Gastroesophageal sphincter (tissue), 4 donors: ENCODE measurements at regions not wholly inside any gene's neighbourhood (a gene's known extent, or its start where the extent isn't known, plus 50 kb on each side); places are given as distances from the start of the nearest gene placed in this dataset.

Experiments used
- ATAC-seq: fragments of 150-250 bp; one replicate; pipeline ENCODE4 v1.9.1; 2016; ENCODE audit warnings: mild to moderate bottlenecking, moderate library complexity
- H3K27ac ChIP-seq, 4 donors: fragments of 200-600 bp; sonication (generic) in 3 of 4; 1 replicate in 3 of 4; 2 replicates in 1 of 4; pipeline ENCODE4 v1.5.1; 2016 to 2019
- H3K27me3 ChIP-seq: fragments of 200-600 bp; sonication (generic); one replicate; pipeline ENCODE4 v1.5.1; 2019
- H3K36me3 ChIP-seq, 2 donors: fragments of 200-600 bp; sonication (generic); one replicate each; pipeline ENCODE4 v1.5.1; 2019; ENCODE audit warnings: control low read depth in 1 of 2
- H3K4me1 ChIP-seq, 3 donors: fragments of 200-600 bp; sonication (generic); 1 replicate in 2 of 3; 2 replicates in 1 of 3; pipeline ENCODE4 v1.5.1; 2016 to 2019; ENCODE audit warnings: control low read depth in 2 of 3
- H3K4me3 ChIP-seq, 2 donors: fragments of 200-600 bp; sonication (generic); one replicate each; pipeline ENCODE4 v1.5.1; 2019; ENCODE audit warnings: mild to moderate bottlenecking in 1 of 2, moderate library complexity in 1 of 2
- H3K9me3 ChIP-seq, 3 donors: fragments of 200-600 bp; sonication (generic); one replicate each; pipeline ENCODE4 v1.5.1; 2017 to 2019; ENCODE audit warnings: control low read depth in 2 of 3
- EP300 ChIP-seq: sonication (generic); formaldehyde crosslinking; IDR thresholded peaks from one replicate; pipeline ENCODE4 v1.6.1; 2017; ENCODE audit warnings: antibody characterized with exemption, mild to moderate bottlenecking
- POLR2A ChIP-seq, 2 donors: fragments of 450-650 bp; IDR thresholded peaks; one replicate each; pipeline ENCODE4 v1.6.1; 2017; ENCODE audit warnings: antibody characterized with exemption in 2 of 2, mild to moderate bottlenecking in 2 of 2, moderate library complexity in 1 of 2
- POLR2AphosphoS5 ChIP-seq: sonication (generic); formaldehyde crosslinking; IDR thresholded peaks from one replicate; pipeline ENCODE4 v1.6.1; 2017; ENCODE audit warnings: antibody characterized with exemption
- WGBS, 2 donors: methylation state at CpG; one replicate each; pipeline ENCODE4 v1.1.5; 2018; ENCODE audit warnings: low coverage in 1 of 2; 5-methylcytosine and 5-hydroxymethylcytosine counted together
- TF ChIP-seq, protein P1 (sequence below), 4 experiments: fragments of 200-600 bp in 2 of 4; fragments of 450-650 bp in 2 of 4; sonication (generic) in 1 of 4; IDR thresholded peaks; one replicate each; pipeline ENCODE4 v1.5.1; 2017 to 2019; ENCODE audit warnings: antibody characterized with exemption in 4 of 4, mild to moderate bottlenecking in 2 of 4, moderate library complexity in 2 of 4

DNA sequence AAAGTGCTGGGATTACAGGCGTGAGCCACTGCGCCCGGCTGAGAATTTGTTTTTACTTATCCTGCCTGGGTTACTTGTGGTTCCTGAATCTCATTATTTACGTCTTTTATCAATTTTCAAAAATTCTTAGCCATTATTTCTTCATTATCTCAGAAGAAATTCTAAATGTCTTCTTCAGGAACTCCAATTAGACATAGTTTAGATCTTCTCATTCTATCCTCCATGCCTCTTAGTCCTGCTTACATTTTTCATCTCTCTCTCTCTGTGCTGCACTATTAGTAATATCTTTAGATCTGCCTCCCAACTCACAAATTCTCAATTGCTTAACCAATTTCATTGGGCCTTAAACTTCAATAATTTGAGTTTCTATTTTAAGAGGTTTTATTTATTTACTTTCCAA lies 124.4 kb upstream of the MRPS22 start:
- TF ChIP-seq EP300 = no peak
- ATAC-seq = no peak
- no peaks in the 10 kb centered on the region for H3K9me3 ChIP-seq
- H3K27ac ChIP-seq = no peak overlapping the region
- H3K27me3 ChIP-seq = no peaks in the 10 kb centered on the region
- H3K4me1 ChIP-seq = no peaks in the 10 kb centered on the region
- WGBS, 2 donors = 83 to 95% methylated on average over 1 to 4 of the region's 4 CpGs
- H3K4me3 ChIP-seq = no peak overlapping the region
- H3K36me3 ChIP-seq = no peaks in the 10 kb centered on the region

GRCh38 chr3:139222100-139222657 lies 121.6 kb upstream of the MRPS22 start:
- Histone ChIP-seq H3K9me3 (no peaks in the 10 kb centered on the region), H3K36me3 (no peaks in the 10 kb centered on the region), H3K27me3 (no peaks in the 10 kb centered on the region), H3K27ac (no peak overlapping the region), H3K4me1 (peaks cover 0 to 9% (median 0%) of the 10 kb centered on the region in 3 donors), H3K4me3 (no peak overlapping the region)
- no peak for ATAC-seq
- WGBS, 2 donors = 20% methylated on average over 1 of the region's 8 CpGs; no CpG with 5 or more reads in 1 of the 2 donors
- TF ChIP-seq POLR2AphosphoS5 (no peak), POLR2A (IDR thresholded peaks at IDR 0.05) (no peak), EP300 (no peak)
- TF ChIP-seq, protein P1, sequence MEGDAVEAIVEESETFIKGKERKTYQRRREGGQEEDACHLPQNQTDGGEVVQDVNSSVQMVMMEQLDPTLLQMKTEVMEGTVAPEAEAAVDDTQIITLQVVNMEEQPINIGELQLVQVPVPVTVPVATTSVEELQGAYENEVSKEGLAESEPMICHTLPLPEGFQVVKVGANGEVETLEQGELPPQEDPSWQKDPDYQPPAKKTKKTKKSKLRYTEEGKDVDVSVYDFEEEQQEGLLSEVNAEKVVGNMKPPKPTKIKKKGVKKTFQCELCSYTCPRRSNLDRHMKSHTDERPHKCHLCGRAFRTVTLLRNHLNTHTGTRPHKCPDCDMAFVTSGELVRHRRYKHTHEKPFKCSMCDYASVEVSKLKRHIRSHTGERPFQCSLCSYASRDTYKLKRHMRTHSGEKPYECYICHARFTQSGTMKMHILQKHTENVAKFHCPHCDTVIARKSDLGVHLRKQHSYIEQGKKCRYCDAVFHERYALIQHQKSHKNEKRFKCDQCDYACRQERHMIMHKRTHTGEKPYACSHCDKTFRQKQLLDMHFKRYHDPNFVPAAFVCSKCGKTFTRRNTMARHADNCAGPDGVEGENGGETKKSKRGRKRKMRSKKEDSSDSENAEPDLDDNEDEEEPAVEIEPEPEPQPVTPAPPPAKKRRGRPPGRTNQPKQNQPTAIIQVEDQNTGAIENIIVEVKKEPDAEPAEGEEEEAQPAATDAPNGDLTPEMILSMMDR (IDR thresholded peaks at IDR 0.05) = no peak

DNA sequence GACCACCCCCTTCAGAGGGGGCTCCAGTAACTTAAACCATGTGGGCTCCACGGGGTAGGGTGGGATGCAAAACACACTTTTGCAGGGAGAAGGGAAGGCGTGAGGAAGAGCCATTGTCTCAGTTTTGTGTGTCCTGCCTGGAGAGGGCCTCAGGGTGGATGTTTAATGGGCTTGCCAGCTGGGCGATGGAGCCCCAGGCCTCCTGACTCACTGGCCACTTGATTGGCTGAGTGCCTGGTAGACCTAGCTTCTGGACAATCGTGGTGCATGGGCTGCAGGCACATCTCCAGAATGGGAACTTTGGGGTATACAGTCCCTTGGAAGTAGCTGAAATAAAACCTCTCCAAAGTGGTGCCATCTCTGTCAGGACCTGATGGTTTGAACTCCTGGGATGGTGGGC lies 118.3 kb upstream of the MRPS22 start:
- ATAC-seq = no peak
- Histone ChIP-seq H3K27me3 (no peaks in the 10 kb centered on the region), H3K4me3 (no peak overlapping the region), H3K27ac (no peak overlapping the region), H3K9me3 (no peaks in the 10 kb centered on the region), H3K36me3 (no peaks in the 10 kb centered on the region), H3K4me1 (peaks cover 0 to 10% (median 0%) of the 10 kb centered on the region in 3 donors)
- WGBS, 2 donors = no CpG with 5 or more reads among the region's 4 CpGs
- TF ChIP-seq EP300 (no peak), POLR2A (IDR thresholded peaks at IDR 0.05) (no peak), POLR2AphosphoS5 (no peak)
- TF ChIP-seq, protein P1 (IDR thresholded peaks at IDR 0.05) = no peak

DNA sequence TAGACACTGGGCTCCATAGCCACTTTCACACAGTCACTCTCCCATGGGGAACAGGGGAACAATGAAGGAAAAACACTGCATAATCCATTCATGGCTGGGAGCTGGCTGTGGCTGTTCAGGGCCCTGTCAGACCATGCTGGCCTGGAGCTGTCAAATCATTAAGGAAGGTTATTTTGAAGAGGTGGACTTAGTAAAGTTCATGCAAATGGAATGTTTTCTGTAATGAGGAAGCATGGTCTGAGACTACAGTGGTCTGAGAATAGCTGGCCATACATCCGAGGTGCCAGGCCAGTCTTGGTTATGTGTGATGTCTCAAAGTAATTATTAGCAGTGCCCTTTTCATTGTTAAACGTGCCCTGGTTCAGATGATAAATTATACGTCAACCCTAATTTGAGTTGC lies 117.1 kb upstream of the MRPS22 start:
- Histone ChIP-seq H3K27ac (no peak overlapping the region), H3K27me3 (no peaks in the 10 kb centered on the region), H3K4me1 (peaks cover 0 to 10% (median 0%) of the 10 kb centered on the region in 3 donors), H3K9me3 (no peaks in the 10 kb centered on the region), H3K36me3 (no peaks in the 10 kb centered on the region), H3K4me3 (no peak overlapping the region)
- 29% methylated on average over 2 of the region's 3 CpGs; no CpG with 5 or more reads in 1 of the 2 donors for WGBS, 2 donors
- TF ChIP-seq EP300 (no peak), POLR2A (IDR thresholded peaks at IDR 0.05) (no peak), POLR2AphosphoS5 (no peak)
- TF ChIP-seq, protein P1 (IDR thresholded peaks at IDR 0.05) = no peak
- no peak for ATAC-seq

DNA sequence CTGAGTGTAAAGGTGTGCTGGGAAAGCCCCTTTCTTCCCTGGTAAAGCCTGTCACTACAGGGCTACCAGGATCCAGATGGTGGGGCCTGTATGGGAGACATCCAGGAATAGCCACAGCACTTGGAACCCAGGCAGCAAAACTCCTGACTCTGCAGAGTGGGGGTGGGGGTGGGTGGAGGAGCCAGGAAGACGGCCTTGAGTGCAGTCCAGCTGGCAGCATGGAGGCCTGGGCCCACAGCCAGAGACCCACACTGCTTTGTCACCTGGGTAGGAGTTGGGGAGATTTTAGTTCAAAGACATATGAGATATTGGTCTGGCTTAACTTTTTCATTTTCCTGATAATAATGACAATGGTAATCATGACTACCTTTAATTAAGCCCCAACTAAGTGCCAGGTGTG lies 116.7 kb upstream of the MRPS22 start:
- TF ChIP-seq, protein P1 (IDR thresholded peaks at IDR 0.05) = no peak
- no peak for TF ChIP-seq POLR2AphosphoS5
- TF ChIP-seq EP300 = no peak
- no peak for TF ChIP-seq POLR2A (IDR thresholded peaks at IDR 0.05)
- no peaks in the 10 kb centered on the region for H3K36me3 ChIP-seq
- peaks cover 0 to 10% (median 0%) of the 10 kb centered on the region in 3 donors for H3K4me1 ChIP-seq
- no peak overlapping the region for H3K27ac ChIP-seq
- H3K9me3 ChIP-seq = no peaks in the 10 kb centered on the region
- H3K4me3 ChIP-seq = no peak overlapping the region
- no CpG with 5 or more reads among the region's 1 CpG for WGBS, 2 donors
- no peak for ATAC-seq
- no peaks in the 10 kb centered on the region for H3K27me3 ChIP-seq
